ENCODE measurements at regions not wholly inside any gene's neighbourhood (a gene's known extent, or its start where the extent isn't known, plus 50 kb on each side); places are given as distances from the start of the nearest gene placed in this dataset.

DNA sequence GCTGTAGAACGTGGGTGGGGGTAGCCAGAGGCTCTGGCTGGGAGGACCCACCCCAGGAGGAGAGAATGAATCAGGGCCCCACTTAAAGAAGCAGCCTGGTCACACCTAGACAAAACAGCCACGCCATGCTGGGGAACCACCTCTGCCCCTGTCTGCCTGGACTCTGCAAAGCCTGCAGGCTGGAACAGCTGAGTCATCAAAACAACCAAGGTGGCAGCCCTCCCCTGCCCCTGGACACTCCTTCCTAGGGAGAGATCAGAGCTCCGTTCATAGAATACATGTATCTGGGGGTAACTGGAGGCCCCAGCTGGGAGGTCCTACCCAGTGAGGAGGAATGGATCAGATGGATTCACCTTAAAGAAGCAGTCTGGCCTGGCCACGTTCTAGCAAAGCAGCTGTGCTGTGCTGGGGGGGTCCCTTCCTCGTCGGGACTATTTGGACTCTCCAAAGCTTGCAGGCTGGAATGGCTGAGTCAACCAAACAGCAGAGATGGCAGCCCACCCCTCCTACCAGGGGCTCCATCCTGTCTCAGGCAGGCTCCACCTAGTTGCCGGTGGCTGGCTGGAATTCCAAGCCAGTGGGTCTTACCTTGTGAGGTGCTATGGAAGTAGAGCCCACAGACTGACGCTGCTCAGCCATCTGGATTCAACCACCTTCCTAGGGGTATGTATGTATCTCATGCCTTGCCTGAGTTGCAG, 50.5 kb upstream of the NT5C1B start:
- no peak for DNase-seq

Data from NCI-H1417 (cell line).